Inferior parietal cortex (tissue), 1 donor: ENCODE measurements at regions not wholly inside any gene's neighbourhood (a gene's known extent, or its start where the extent isn't known, plus 50 kb on each side); places are given as distances from the start of the nearest gene placed in this dataset.
"Not testable (repeated sequence)": the region's sequence is repeated elsewhere in the genome, so short reads cannot be mapped to it uniquely, and the experiment has no call there.

ENCODE experiments used
- DNase-seq: peaks from one replicate; pipeline ENCODE4 v3.0.0-alpha.2; 2016; ENCODE audit errors: extremely low spot score

GRCh38 chr10:3314445-3315085, 142.0 kb upstream of the PITRM1 start:
- DNase-seq, result not testable (repeated sequence)

- peak; percentile 9 for DNase-seq
Observed at GRCh38 chr10:3313784-3314444, 141.3 kb upstream of the PITRM1 start.

GRCh38 chr10:3312403-3312940, 139.9 kb upstream of the PITRM1 start:
- DNase-seq, result no peak

GRCh38 chr10:3310016-3310784, 137.6 kb upstream of the PITRM1 start:
- DNase-seq, result peak; percentile 7

GRCh38 chr10:3306050-3306449, 133.5 kb upstream of the PITRM1 start:
- no peak for DNase-seq

GRCh38 chr10:3295582-3296151, 123.1 kb upstream of the PITRM1 start:
- DNase-seq, result no peak

- DNase-seq, result no peak
Observed at GRCh38 chr10:3294919-3295581, 122.5 kb upstream of the PITRM1 start.

GRCh38 chr10:3293581-3294431, 121.2 kb upstream of the PITRM1 start:
- DNase-seq, result peak; percentile 12

GRCh38 chr10:3292636-3293035, 120.1 kb upstream of the PITRM1 start:
- no peak for DNase-seq

GRCh38 chr10:3290550-3290949, 118.0 kb upstream of the PITRM1 start:
- DNase-seq, result no peak

GRCh38 chr10:3287572-3288445, 115.2 kb upstream of the PITRM1 start:
- DNase-seq, result no peak

- no peak for DNase-seq
Observed at GRCh38 chr10:3282674-3283017, 110.1 kb upstream of the PITRM1 start.

- DNase-seq, result no peak
Observed at GRCh38 chr10:3281941-3282673, 109.5 kb upstream of the PITRM1 start.

- DNase-seq, result no peak
Observed at GRCh38 chr10:3278771-3279170, 106.2 kb upstream of the PITRM1 start.

- DNase-seq, result no peak
Observed at GRCh38 chr10:3277566-3277965, 105.0 kb upstream of the PITRM1 start.

GRCh38 chr10:3274414-3274813, 101.8 kb upstream of the PITRM1 start:
- DNase-seq, result no peak

GRCh38 chr10:3273966-3274365, 101.4 kb upstream of the PITRM1 start:
- DNase-seq, result no peak

GRCh38 chr10:3272300-3272699, 99.7 kb upstream of the PITRM1 start:
- no peak for DNase-seq
